Heart right ventricle (tissue), 16 donors: ENCODE measurements at regions not wholly inside any gene's neighbourhood (a gene's known extent, or its start where the extent isn't known, plus 50 kb on each side); places are given as distances from the start of the nearest gene placed in this dataset.

Source experiments
- ATAC-seq, 8 donors: fragments of 200-7000 bp; cut with Tn5 transposase; one replicate each; pipeline ENCODE4 v1.9.1; 2020; ENCODE audit warnings: mild to moderate bottlenecking in 8 of 8, moderate library complexity in 8 of 8, moderate number of reproducible peaks in 1 of 8
- DNase-seq, 2 donors: peaks; one replicate each; pipeline ENCODE4 v3.0.0-alpha.2; 2020
- H3K27ac ChIP-seq, 10 donors: fragments of 200-600 bp; sonication (generic) in 2 of 10; one replicate each; pipeline versions ENCODE4 v1.5.0 to v1.8.0; 2020 to 2022; ENCODE audit warnings: mild to moderate bottlenecking in 3 of 10
- H3K27me3 ChIP-seq, 7 donors: fragments of 200-600 bp; one replicate each; pipeline ENCODE4 v1.8.0; 2021 to 2022; ENCODE audit warnings: mild to moderate bottlenecking in 2 of 7
- H3K36me3 ChIP-seq, 9 donors: fragments of 200-600 bp; sonication (generic) in 1 of 9; one replicate each; pipeline versions ENCODE4 v1.5.0 to v1.8.0; 2020 to 2022; ENCODE audit warnings: mild to moderate bottlenecking in 2 of 9
- H3K4me1 ChIP-seq, 9 donors: fragments of 200-600 bp; sonication (generic) in 1 of 9; one replicate each; pipeline versions ENCODE4 v1.5.0 to v1.8.0; 2020 to 2022; ENCODE audit warnings: mild to moderate bottlenecking in 4 of 9
- H3K4me3 ChIP-seq, 10 donors: fragments of 200-600 bp; sonication (generic) in 2 of 10; one replicate each; pipeline versions ENCODE4 v1.5.0 to v1.8.0; 2020 to 2022; ENCODE audit warnings: mild to moderate bottlenecking in 7 of 10, moderate library complexity in 2 of 10
- H3K9me3 ChIP-seq, 11 donors: fragments of 200-600 bp in 10 of 11; sonication (generic) in 2 of 11; one replicate each; pipeline versions ENCODE4 v1.5.0 to v1.8.0; 2013 to 2022; ENCODE audit warnings: mild to moderate bottlenecking in 2 of 11, control low read depth in 1 of 11, moderate library complexity in 1 of 11
- WGBS, 2 donors: extraction: QIAGEN DNeasy Blood & Tissue Kit; methylation state at CpG; one replicate each; pipeline ENCODE4 v1.1.7; 2013; ENCODE audit warnings: inconsistent platforms in 1 of 2; 5-methylcytosine and 5-hydroxymethylcytosine counted together
- intact Hi-C, 10 donors: fragments of 100-400 bp; cut with DNase I; formaldehyde crosslinking; loops; one replicate each; pipeline versions ENCODE4 v1.11.1 to v1.14.2; 2022
- TF ChIP-seq, protein P1 (sequence below), 9 donors: fragments of 200-600 bp; sonication (generic) in 2 of 9; IDR thresholded peaks; one replicate each; pipeline versions ENCODE4 v1.5.0 to v1.8.0; 2021 to 2022; ENCODE audit warnings: antibody characterized with exemption in 9 of 9, mild to moderate bottlenecking in 5 of 9, moderate library complexity in 1 of 9
- donor health status: Arrhythmogenic right ventricular cardiomyopathy.
- donor health status: ischemic (EF 13 %, LVEDD 7.1; RV severe dilation, severe dysfunction).
- donor health status: healthy with polysubstance abuse.
- donor health status: DM: no; HTN: yes; CAD: no.
- donor health status: DM: no; HTN: no; CAD: no.
- donor health status: ischemic (EF 25% LVEDD 6.9; RV normal size, moderate dysfunction).
- donor health status: ischemic (EF 25% LVEDD 5.7; RV mildly dilated, moderate dysfunction).
- donor health status: healthy.
- donor health status: DM: yes; HTN: yes; CAD: no.
- donor health status: Ischemic cardiomyopathy.
- donor health status: ischemic (EF 35%, LVEDD 5.7; RV mildly dilated, moderate dysfunction).
- donor health status: nonischemic (EF 11% LVEDD 7.7; RV severe dilation, severe dysfunction).
- donor health status: DM: yes; HTN: yes; CAD: no.
- donor health status: PGD.
- donor health status: ischemic (EF 29% LVEDD 5.4; RV normal size, mild dysfunction).
- donor health status: nonischemic (EF 23%, LVEDD 6.1; RV moderate dilation, normal function).

GRCh38 chr16:6095414-6095813, 997.8 kb upstream of the EEF2KMT start:
- H3K27ac ChIP-seq, result no peak overlapping the region
- TF ChIP-seq, protein P1, sequence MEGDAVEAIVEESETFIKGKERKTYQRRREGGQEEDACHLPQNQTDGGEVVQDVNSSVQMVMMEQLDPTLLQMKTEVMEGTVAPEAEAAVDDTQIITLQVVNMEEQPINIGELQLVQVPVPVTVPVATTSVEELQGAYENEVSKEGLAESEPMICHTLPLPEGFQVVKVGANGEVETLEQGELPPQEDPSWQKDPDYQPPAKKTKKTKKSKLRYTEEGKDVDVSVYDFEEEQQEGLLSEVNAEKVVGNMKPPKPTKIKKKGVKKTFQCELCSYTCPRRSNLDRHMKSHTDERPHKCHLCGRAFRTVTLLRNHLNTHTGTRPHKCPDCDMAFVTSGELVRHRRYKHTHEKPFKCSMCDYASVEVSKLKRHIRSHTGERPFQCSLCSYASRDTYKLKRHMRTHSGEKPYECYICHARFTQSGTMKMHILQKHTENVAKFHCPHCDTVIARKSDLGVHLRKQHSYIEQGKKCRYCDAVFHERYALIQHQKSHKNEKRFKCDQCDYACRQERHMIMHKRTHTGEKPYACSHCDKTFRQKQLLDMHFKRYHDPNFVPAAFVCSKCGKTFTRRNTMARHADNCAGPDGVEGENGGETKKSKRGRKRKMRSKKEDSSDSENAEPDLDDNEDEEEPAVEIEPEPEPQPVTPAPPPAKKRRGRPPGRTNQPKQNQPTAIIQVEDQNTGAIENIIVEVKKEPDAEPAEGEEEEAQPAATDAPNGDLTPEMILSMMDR (IDR thresholded peaks at IDR 0.05), result no peak
- H3K9me3 ChIP-seq, result peaks cover 0 to 27% (median 5%) of the 10 kb centered on the region in 11 donors
- DNase-seq (no peak), ATAC-seq (no peak)
- no peaks in the 10 kb centered on the region for H3K27me3 ChIP-seq
- H3K36me3 ChIP-seq, result no peaks in the 10 kb centered on the region
- WGBS, 2 donors, result 49 to 53% methylated on average over 5 of the region's 5 CpGs
- no peak overlapping the region for H3K4me3 ChIP-seq
- H3K4me1 ChIP-seq, result no peaks in the 10 kb centered on the region
- intact Hi-C loops, result no loop called here

- intact Hi-C loops, result no loop called here
- no peaks in the 10 kb centered on the region for H3K4me1 ChIP-seq
- TF ChIP-seq, protein P1 (IDR thresholded peaks at IDR 0.05), result no peak
- DNase-seq (no peak), ATAC-seq (no peak)
- H3K27me3 ChIP-seq, result no peaks in the 10 kb centered on the region
- WGBS, 2 donors, result 82 to 84% methylated on average over 3 of the region's 3 CpGs
- H3K4me3 ChIP-seq, result no peak overlapping the region
- peaks cover 0 to 46% (median 11%) of the 10 kb centered on the region in 11 donors for H3K9me3 ChIP-seq
- H3K36me3 ChIP-seq, result no peaks in the 10 kb centered on the region
- no peak overlapping the region for H3K27ac ChIP-seq
Measured at GRCh38 chr16:6091021-6091420, 993.4 kb upstream of the EEF2KMT start.

GRCh38 chr16:6081320-6081976, 983.9 kb upstream of the EEF2KMT start:
- TF ChIP-seq, protein P1 (IDR thresholded peaks at IDR 0.05), result peak in 7 of 9 donors; percentile 26 to 53 (median 43)
- WGBS, 2 donors, result 35 to 40% methylated on average over 5 of the region's 5 CpGs
- Histone ChIP-seq H3K36me3 (no peaks in the 10 kb centered on the region), H3K27ac (no peak overlapping the region), H3K9me3 (peaks cover 0 to 3% (median 0%) of the 10 kb centered on the region in 11 donors), H3K27me3 (peaks cover 0 to 6% (median 0%) of the 10 kb centered on the region in 7 donors), H3K4me1 (no peaks in the 10 kb centered on the region), H3K4me3 (no peak overlapping the region)
- intact Hi-C loops, result no loop called here
- DNase-seq (peak in 1 of 2 donors; percentile 3), ATAC-seq (no peak)

DNA sequence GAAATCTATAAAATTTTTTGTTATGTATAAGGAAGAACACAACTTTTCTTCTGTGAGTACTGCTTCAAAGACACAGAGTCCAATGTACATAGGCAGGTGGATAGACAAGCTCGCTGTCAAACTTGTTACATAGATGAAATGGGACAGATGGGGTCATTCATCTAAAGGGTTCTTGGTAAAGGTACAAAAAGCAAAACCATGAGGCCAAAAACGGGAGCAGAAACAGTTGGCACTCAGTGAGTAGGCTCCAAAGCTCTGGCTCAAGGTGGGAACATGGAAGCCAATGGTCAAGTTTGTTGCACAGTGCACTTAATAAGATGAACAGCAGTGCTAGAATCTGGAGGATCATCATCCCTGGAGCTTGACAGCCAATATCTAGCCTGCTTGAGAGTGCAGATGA, 979.0 kb upstream of the EEF2KMT start:
- Histone ChIP-seq H3K9me3 (peaks cover 0 to 8% (median 0%) of the 10 kb centered on the region in 11 donors), H3K27ac (no peak overlapping the region), H3K4me1 (no peaks in the 10 kb centered on the region), H3K36me3 (no peaks in the 10 kb centered on the region), H3K27me3 (no peaks in the 10 kb centered on the region), H3K4me3 (no peak overlapping the region)
- intact Hi-C loops, result no loop called here
- TF ChIP-seq, protein P1 (IDR thresholded peaks at IDR 0.05), result no peak
- 63 to 72% methylated on average over 2 of the region's 2 CpGs for WGBS, 2 donors
- ATAC-seq (no peak), DNase-seq (no peak)
